ENCODE measurements at regions not wholly inside any gene's neighbourhood (a gene's known extent, or its start where the extent isn't known, plus 50 kb on each side); places are given as distances from the start of the nearest gene placed in this dataset.

GRCh38 chr3:104566054-104566453 is 800.7 kb upstream of the ALCAM start:
- DNase-seq (ENCODE audit: low read depth), result no peak

GRCh38 chr3:104575634-104576033 is 791.1 kb upstream of the ALCAM start:
- DNase-seq (ENCODE audit: low read depth), result no peak

- DNase-seq (ENCODE audit: low read depth), result no peak
These were observed 788.2 kb upstream of the ALCAM start for GRCh38 chr3:104578558-104578957.

- no peak for DNase-seq (ENCODE audit: low read depth)
These were observed 784.6 kb upstream of the ALCAM start for GRCh38 chr3:104582092-104582491.

GRCh38 chr3:104584682-104585081 is 782.0 kb upstream of the ALCAM start:
- no peak for DNase-seq (ENCODE audit: low read depth)

- DNase-seq (ENCODE audit: low read depth), result no peak
These were observed 780.4 kb upstream of the ALCAM start for GRCh38 chr3:104586344-104586743.

GRCh38 chr3:104588442-104588841 is 778.3 kb upstream of the ALCAM start:
- DNase-seq (ENCODE audit: low read depth), result no peak

- no peak for DNase-seq (ENCODE audit: low read depth)
These were observed 774.9 kb upstream of the ALCAM start for GRCh38 chr3:104591776-104592175.

- no peak for DNase-seq (ENCODE audit: low read depth)
These were observed 772.2 kb upstream of the ALCAM start for GRCh38 chr3:104594491-104594890.

- no peak for DNase-seq (ENCODE audit: low read depth)
These were observed 770.7 kb upstream of the ALCAM start for GRCh38 chr3:104596054-104596453.

GRCh38 chr3:104596551-104596950 is 770.2 kb upstream of the ALCAM start:
- DNase-seq (ENCODE audit: low read depth), result no peak

- no peak for DNase-seq (ENCODE audit: low read depth)
These were observed 767.7 kb upstream of the ALCAM start for GRCh38 chr3:104598848-104599511.

- no peak for DNase-seq (ENCODE audit: low read depth)
These were observed 762.2 kb upstream of the ALCAM start for GRCh38 chr3:104604326-104605010.

- DNase-seq (ENCODE audit: low read depth), result no peak
These were observed 759.9 kb upstream of the ALCAM start for GRCh38 chr3:104606812-104607211.

GRCh38 chr3:104610730-104611652 is 755.7 kb upstream of the ALCAM start:
- no peak for DNase-seq (ENCODE audit: low read depth)

- DNase-seq (ENCODE audit: low read depth), result no peak
These were observed 754.5 kb upstream of the ALCAM start for GRCh38 chr3:104612218-104612617.

GRCh38 chr3:104614564-104614963 is 752.1 kb upstream of the ALCAM start:
- no peak for DNase-seq (ENCODE audit: low read depth)

GRCh38 chr3:104628185-104628789 is 738.4 kb upstream of the ALCAM start:
- DNase-seq (ENCODE audit: low read depth), result no peak

- DNase-seq (ENCODE audit: low read depth), result no peak
These were observed 737.7 kb upstream of the ALCAM start for GRCh38 chr3:104629038-104629437.

- no peak for DNase-seq (ENCODE audit: low read depth)
These were observed 735.5 kb upstream of the ALCAM start for GRCh38 chr3:104631254-104631653.

- no peak for DNase-seq (ENCODE audit: low read depth)
These were observed 734.2 kb upstream of the ALCAM start for GRCh38 chr3:104632521-104632920.

GRCh38 chr3:104632947-104633346 is 733.8 kb upstream of the ALCAM start:
- no peak for DNase-seq (ENCODE audit: low read depth)

Data from stimulated activated CD8-positive, alpha-beta memory T cell treated with anti-CD3 and anti-CD28 coated beads, Interleukin-4, amount 100 ng/mL, for 24 hours (primary cell).